Skin of body (tissue), 1 donor: ENCODE measurements at regions not wholly inside any gene's neighbourhood (a gene's known extent, or its start where the extent isn't known, plus 50 kb on each side); places are given as distances from the start of the nearest gene placed in this dataset.
"Not testable (repeated sequence)": the region's sequence is repeated elsewhere in the genome, so short reads cannot be mapped to it uniquely, and the experiment has no call there.

ENCODE experiments used
- DNase-seq: peaks from one replicate; lab custom pipeline; 2025; lab: John Stamatoyannopoulos, UW

DNA sequence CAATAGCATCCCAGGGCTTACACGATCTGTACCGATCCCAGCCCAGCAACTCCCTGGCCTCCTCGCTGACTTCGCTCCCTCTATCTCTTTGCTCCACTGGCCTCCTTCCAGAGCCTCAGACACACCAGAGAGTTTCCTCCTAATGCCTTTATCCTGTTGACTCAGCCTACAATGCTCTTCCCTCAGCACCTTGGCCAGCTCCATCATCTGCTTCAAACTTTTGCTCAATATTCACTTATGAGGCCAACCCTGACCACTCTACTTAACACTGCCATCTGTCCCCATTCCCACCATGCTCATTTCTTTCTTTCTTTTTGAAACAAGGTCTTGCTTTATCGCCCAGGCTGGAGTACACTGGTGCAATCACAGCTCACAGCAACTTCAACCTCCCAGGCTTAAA is 180.9 kb downstream of the CEP170 start:
- DNase-seq = not testable (repeated sequence)

DNA sequence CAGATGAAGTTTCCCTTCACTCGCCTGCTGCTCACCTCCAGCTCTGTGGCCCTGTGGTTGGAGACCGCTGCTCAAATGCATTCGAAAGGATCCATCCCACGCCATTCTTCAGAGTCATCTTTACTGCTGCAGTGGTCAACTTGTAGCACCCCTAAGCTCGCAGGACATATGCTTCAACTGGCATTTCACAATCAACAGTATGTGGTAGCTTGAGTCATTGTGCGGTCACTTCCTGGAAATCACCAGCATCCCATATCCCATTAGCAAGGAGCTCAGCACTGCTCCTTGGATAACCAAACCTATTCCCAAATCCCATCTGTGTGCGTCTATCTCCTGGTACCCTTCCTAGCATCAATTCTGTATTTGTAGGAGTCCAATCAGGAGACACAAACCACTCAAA is 188.0 kb downstream of the CEP170 start:
- DNase-seq = not testable (repeated sequence)

- DNase-seq = not testable (repeated sequence)
Observed at GRCh38 chr1:243061965-243062364, 193.1 kb downstream of the CEP170 start.

GRCh38 chr1:243055510-243055909 is 199.6 kb downstream of the CEP170 start:
- not testable (repeated sequence) for DNase-seq

DNA sequence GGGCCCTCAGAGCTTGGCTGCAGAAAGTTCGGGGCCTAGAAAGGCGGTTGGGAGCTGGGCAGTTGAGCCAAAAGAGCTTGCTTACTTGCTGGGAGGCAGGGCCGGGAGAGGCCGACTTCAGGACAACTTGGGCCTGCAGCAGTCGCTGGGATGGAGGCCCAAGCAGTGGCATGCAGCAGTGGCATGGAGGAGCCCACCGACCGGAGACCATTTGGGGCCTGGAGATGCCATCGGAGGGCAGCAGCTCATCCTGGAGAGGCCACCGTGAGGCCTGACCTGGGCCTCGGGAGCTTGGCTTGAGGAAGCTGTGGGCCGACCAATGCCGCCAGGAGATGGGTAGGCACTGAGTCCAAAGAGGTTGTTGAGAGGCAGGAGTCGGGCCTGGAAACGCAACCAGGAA is 200.0 kb downstream of the CEP170 start:
- not testable (repeated sequence) for DNase-seq

- DNase-seq = not testable (repeated sequence)
Observed at GRCh38 chr1:243054681-243055080, 200.4 kb downstream of the CEP170 start.

- DNase-seq = not testable (repeated sequence)
Observed at GRCh38 chr1:243053048-243053447, 202.0 kb downstream of the CEP170 start.

DNA sequence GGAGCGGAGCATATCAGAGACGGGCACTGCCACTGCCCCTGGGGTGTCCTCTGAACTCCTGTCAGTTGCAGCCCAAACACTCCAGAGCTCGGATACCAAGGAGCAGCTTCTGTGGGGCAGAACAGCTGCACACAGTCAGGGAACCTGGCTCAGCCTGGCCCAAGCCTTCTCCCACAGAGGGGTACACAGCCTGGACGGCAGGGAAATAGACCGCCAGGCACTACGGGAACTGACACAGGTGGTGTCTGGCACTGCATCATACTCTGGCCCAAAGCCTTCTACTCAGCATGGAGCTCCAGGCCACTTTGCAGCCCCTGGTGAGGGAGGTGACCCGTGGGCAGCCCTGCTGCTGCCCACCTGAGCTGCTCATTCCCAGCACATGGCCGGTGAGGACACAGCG is 204.5 kb downstream of the CEP170 start:
- not testable (repeated sequence) for DNase-seq

DNA sequence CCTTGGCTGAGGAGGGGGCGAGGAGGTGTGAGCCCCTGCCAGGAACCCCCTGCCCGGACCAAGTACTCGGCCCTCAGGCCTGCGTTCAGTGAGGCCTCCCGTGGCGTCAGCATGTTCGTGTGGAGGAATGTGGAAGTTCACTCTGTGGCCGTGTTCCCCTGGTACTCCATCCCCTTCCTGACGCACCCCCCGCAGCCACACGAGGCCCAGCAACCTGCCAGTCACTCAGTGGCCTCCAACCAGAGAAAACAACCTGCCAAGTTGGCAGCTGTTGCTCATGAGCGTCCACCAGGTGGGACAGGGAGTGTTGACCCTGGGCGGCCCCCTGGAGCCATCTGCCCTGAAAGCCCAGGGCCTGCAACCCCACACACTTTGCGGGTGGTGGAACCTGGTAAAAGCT is 205.4 kb downstream of the CEP170 start:
- DNase-seq = not testable (repeated sequence)

DNA sequence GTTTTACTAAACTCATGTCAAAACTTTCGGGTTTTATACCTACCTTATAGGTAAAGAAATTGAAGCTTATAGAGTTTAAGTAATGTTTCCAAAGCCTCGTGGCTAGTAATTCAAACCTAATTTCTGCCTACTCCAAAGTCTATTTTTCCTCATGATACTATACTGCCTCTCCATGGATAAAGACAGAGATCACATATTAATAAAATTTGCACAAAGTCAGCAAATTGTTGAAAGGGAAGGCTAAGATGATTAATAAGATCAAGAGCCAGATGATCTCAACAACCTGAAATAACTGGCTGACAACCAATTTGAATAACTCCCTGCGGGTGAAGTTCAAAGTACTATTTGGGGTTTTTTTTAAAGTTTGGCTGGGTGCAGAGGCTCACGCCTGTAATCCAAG is 233.7 kb downstream of the CEP170 start:
- DNase-seq = not testable (repeated sequence)

DNA sequence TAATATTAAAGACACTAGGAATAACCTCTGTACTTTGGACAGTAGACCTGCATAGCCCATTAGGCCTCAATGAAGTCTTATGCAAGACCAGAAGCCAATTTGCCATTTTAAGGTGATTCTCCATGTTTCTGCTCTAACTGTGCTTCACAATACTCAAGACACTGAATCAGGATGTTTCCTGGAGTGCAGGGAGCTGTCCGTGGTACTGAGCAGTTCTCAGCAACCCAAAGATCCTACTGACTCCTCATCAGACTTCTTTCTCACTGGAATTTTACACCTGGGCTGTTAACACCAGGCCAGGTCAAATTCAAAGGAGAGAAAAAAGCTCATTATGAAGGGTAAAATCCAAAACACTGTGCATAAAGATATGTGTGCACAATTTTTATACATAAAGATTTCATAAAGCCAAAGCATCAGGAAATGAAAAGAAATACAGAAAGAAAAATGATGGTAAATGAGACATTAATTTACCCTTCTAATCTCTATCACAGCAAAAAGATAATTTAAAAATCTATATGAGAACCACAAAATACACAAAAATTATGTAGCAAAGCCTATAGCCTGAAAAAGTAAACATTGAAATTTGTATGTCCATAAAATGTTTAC is 235.9 kb downstream of the CEP170 start:
- DNase-seq = not testable (repeated sequence)

GRCh38 chr1:243010719-243011118 is 244.4 kb downstream of the CEP170 start:
- DNase-seq = not testable (repeated sequence)

GRCh38 chr1:243001003-243001402 is 254.1 kb downstream of the CEP170 start:
- not testable (repeated sequence) for DNase-seq

DNA sequence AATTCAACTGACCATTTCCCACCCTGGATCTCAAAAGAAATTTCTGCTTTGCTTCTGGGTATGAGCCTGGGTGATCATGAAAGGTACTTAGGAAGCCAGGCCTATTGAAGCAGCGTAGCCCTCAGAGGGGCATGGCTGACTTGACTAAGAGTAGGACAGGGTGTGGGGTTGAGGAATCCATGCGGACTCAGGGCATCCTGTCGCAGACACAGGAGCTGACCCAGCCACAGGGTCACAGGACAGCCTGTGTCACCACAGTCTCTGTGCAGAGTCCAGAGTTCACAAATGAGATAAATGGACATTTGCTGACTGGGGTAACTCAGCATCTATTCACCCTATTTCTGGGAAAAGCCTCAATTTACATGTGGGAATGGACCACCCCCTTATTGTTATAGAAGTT is 262.3 kb downstream of the CEP170 start:
- not testable (repeated sequence) for DNase-seq

DNA sequence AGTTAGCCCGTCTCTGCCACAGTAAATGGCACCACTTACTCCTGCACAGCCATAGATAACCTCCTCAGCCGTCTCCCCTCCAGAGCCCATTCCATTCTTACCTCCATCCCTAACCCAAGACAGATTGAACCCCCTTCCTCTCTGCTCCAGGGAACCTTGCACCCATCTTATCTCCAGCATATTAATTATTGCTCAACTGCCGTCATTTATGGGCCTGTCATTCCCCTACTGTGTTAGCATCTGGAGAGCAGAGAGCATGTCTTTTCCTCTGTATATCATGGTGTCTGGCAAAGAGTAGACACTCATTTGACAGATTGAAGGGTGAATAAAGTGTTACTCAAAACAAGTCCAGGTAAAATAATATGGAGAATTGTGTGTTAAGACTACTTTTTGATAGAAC is 270.0 kb downstream of the CEP170 start:
- not testable (repeated sequence) for DNase-seq

GRCh38 chr1:242973341-242973740 is 281.7 kb downstream of the CEP170 start:
- not testable (repeated sequence) for DNase-seq

DNA sequence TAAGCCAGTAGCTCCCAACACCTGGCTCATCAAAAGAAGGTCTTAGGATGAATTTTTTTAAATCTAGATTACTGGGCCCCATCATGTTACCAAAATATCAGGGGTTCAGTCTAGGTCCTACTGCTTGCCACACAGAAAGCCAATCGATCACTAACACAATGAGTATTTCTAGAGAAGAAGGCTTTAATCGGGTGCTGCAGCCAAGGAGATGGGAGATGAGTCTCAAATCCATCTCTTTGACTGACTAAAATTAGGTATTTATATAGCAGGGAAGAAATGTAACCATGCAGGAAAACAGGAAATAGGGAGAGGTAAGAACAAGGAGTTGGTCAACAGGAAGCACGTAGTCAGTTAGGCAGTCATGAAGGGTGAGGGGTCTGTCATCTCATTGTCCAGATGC is 288.2 kb downstream of the CEP170 start:
- no peak for DNase-seq

GRCh38 chr1:242959397-242959796 is 295.7 kb downstream of the CEP170 start:
- not testable (repeated sequence) for DNase-seq

DNA sequence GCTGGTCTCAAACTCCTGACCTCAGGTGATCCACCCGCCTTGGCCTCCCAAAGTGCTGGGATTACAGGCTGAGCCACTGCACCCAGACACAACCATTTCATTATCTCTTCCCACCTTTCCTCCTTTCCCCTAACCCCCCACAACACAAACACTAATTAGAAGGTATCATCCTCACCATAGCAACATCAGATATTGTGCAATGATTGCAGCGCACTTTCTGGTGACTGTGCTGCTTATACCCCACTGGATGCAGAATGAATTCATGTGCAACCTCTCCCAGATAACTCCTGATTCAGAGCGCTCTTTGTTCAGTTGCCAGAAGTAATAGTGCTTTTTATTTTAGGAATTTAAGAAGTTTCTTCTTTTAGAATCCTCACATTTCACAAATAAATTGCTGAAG is 300.1 kb downstream of the CEP170 start:
- not testable (repeated sequence) for DNase-seq

DNA sequence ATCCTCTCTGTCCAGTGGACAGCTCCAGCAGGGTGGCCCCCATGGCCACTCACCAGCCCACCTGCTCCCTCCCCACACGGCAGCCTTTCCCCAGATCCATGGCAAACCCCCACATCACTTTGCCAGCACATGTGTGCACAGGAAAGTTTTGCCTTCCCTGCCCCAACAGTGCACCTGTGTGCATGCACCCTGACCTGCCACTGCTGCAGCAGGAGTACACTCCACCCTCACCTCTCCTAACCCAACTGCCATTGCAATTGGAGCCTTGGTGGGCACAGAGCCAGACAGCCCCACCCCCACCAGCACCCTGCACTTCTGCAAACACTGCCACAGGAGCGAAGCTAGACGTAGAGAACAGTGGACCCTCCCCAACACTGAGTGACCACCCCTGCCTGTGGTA is 308.9 kb downstream of the CEP170 start:
- DNase-seq = no peak

DNA sequence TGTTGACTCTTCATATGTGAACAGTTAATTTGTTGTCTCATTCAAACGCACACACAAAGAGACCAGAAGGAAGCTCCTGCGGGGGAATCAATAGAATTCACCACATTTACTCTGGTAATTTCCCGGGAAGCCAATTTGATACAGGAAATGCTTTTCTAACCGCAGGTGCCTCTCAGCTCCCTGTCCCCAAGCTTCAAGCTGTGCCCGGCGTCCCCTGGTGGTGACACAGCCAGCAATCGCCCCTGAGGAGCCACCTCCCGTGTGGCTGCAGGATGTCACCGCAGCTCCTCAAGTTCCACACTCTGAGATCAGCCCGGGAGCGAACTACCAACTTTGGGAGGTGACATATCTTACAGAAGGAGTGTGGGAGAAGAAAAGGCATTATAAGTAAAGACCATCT is 318.4 kb downstream of the CEP170 start:
- not testable (repeated sequence) for DNase-seq

- DNase-seq = not testable (repeated sequence)
Observed at GRCh38 chr1:242924717-242925116, 330.4 kb downstream of the CEP170 start.

DNA sequence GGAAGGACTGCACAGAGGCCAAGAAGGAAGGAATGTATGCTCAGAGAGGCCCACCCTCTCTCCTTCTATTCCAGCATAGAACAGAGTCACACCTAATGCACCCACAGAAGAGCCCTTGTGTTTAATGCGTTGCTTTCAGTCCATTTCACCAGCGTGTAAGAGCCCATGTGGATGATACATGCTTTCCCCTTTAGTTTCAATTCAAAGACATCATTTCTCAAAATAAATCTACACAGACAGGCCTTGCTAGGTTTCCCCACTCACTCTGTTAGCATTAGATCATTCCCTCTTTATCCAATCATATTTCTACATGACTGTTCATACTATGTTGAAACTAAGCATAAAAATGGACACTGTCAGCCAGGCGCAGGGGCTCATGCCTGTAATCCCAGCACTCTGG is 331.5 kb downstream of the CEP170 start:
- not testable (repeated sequence) for DNase-seq

GRCh38 chr1:242914729-242915128 is 340.4 kb downstream of the CEP170 start:
- not testable (repeated sequence) for DNase-seq
